Germinal center (tissue), 1 donor: ENCODE measurements at regions not wholly inside any gene's neighbourhood (a gene's known extent, or its start where the extent isn't known, plus 50 kb on each side); places are given as distances from the start of the nearest gene placed in this dataset.
"Not testable (repeated sequence)": the region's sequence is repeated elsewhere in the genome, so short reads cannot be mapped to it uniquely, and the experiment has no call there.

Source experiments
- DNase-seq: peaks from one replicate; pipeline ENCODE4 v3.0.0; 2012; ENCODE audit warnings: mixed read lengths, low spot score

DNA sequence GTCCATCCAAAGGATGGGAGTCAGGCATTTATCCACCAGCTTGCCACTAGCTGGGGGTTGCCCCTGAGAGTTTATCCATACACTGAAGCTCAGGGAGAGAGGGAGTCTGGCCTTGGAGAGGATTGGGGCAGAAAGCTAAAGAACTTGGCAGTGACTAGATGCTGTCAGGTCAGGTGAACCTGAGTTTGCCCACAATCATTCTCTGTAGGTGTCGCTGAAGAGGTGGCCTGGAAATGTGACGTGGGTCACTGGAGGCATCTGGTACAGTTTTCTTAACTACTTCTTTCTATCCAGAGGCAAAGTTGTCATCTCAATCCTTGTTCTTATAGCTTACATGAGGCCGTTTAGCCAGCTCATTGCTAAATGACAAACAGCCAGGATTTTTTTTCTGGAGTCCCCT lies 298.0 kb upstream of the CTNNB1 start:
- DNase-seq: no peak

DNA sequence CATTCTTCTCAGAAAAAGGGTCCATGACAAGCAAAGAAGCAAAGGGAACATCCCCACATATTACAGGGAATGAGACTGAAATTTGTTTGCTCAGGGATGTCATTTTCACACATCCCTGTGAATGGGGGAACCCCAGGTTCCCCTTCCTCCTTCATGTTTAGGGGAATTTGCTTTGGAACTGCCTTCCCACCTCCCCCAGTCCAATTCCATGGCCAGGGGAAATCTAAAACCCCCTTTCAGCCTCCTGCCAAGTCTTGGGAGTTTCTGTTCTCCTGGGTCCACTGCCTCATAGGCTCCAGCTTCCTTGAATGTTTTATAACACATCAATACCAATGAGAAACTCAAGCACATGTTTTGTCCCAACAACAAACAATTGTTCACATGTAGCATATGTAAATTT lies 297.5 kb upstream of the CTNNB1 start:
- DNase-seq: no peak

DNA sequence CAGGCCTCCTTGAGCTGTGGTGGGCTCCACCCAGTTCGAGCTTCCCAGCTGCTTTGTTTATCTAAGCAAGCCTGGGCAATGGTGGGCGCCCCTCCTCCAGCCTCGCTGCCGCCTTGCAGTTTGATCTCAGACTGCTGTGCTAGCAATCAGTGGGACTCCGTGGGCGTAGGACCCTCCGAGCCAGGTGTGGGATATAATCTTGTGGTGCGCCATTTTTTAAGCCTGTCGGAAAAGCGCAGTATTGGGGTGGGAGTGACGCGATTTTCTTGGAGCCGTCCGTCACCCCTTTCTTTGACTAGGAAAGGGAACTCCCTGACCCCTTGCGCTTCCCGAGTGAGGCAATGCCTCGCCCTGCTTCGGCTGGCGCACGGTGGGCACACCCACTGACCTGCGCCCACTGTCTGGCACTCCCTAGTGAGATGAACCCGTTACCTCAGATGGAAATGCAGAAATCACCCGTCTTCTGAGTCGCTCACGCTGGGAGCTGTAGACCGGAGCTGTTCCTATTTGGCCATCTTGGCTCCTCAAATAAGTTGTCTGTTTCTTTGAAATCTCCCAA lies 291.3 kb upstream of the CTNNB1 start:
- DNase-seq: not testable (repeated sequence)

GRCh38 chr3:40908612-40909011 lies 290.7 kb upstream of the CTNNB1 start:
- DNase-seq: no peak

DNA sequence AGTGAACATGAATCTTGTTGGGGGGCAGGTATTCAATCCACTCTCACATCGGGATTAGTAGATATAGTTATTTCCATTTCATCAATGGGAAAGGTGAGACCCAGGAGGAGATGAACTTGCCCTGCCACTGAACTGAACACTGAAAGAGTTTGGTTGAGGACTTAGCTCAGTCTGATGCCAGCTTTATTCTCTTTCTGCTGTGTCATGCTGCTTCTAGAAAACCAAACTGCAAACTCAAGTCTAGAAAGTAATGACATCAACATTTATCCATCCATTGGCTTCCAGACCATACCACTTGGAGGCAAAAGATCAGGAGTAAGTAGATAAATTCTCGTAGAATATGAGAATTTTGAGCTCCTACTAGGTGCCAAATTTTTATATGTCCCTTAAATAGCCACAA lies 288.0 kb upstream of the CTNNB1 start:
- no peak for DNase-seq

DNA sequence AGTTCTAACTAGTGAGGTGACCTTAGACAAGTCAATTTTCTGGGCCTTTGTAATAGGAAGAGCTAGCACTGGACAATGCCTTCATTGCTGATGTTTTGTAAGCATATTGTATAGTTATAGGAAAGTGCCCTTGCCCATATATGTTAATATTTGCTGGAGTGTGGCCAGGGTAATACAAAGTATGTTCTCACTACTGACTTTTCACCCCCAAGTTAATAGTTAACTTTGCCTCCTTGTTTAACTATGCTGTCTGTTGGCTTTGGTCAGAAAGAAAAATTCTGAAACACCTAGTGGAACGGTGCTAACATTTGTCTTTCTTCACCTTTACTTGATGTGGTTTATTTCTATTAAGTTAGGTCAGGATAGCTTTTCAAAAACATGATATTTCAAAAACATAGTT lies 287.4 kb upstream of the CTNNB1 start:
- DNase-seq: no peak

GRCh38 chr3:40912461-40912860 lies 286.8 kb upstream of the CTNNB1 start:
- DNase-seq: no peak

DNA sequence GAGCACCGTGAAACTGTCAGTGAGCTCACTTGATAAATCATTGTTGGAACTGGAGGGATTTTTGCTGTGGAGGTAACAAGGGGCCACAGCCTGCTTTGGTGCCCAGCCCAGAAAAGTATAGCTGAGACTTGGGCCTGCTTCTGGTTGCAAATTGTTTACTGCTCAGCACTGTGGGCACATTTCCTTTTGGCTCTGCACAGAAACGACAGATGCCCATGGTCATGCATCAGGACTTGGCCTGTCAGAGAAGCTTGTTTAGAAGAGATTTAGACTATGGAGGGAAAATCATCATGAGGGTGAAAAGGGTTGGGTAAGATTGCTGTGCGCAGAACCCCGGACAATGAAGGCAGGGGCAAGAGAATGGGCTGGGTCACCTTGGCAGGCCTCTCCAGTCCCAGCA lies 286.1 kb upstream of the CTNNB1 start:
- no peak for DNase-seq

DNA sequence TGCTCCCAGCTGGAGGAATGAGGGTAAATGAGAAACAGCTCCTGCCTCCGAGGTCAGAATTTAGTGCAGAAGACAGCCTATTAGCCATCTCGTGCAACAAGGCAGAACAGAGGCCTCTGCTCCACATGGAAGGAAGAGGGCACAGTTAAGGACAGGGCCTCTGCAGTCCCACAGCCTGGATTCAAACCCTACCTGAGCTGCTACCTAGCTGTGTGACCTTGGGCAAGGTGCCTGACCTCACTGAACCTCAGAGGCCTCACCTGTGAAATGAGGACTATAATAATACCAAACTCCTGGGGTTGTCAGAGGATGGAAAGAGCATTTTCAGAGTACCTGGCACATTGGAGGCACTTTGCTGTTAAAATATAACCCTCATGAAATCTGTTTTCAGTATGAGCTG lies 285.7 kb upstream of the CTNNB1 start:
- no peak for DNase-seq

DNA sequence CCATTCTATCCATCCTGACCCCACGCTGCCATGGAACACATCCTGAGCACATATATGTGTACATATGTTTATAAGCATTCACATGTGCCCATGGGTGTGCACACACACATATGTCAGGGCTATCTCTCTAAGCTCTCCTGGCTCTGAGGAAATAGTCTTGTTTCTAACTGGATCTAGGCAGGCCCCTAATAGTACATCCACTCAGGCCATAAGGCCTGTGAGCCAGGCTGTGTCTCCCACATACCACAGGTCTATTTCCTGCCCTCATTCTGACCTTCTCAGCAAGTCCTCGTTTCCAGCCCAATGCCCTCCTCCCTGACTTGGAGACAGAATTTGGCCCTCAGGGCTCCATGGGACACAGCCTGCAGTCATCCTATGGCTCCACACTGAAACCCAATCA lies 284.8 kb upstream of the CTNNB1 start:
- no peak for DNase-seq

DNA sequence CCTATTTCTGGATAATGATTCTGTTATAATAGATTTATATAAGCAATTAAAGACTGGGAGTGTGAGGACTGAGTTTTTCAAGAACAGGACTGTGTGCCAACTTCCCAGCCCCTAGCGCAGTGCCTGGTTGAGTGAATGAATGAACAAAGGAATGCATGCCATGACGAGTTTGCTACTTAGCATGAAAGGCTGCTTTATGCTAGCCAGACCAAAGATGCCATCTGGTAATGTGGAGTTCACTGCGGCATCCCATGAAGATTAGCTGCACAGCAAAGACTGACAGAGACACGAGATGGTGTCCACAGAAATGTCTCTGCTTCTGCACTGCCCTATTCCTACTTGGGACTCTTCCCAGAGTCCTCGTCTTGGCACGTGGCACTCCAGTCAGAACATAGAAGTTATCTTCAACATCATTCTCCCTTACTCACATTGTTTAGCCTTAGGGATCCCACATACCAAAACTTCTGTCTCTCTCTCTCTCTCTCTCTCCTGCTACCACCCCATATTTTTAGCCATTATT lies 283.9 kb upstream of the CTNNB1 start:
- DNase-seq: no peak

DNA sequence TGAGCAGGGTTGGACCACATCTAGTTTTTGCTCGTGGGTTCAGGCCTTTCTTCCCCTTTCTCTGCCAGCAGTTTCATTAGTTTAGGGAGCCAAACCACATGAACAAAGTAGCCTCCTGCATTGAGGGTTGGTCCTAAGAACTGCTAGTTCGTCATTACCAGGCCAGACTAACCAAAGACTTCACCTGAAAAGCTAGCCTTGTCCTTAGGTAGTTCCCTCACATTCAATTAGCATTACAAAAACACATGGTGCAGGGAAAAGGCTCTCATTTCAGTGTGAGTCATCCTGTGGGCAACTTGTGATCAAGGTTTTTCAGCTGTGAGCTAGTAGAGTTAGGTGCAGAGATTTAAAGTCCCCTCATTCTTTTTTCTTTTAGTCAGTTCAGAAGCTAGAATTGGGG lies 279.3 kb upstream of the CTNNB1 start:
- DNase-seq: no peak

- DNase-seq: no peak
Observed at GRCh38 chr3:40921251-40921650, 278.1 kb upstream of the CTNNB1 start.

- no peak for DNase-seq
Observed at GRCh38 chr3:40923143-40923542, 276.2 kb upstream of the CTNNB1 start.

DNA sequence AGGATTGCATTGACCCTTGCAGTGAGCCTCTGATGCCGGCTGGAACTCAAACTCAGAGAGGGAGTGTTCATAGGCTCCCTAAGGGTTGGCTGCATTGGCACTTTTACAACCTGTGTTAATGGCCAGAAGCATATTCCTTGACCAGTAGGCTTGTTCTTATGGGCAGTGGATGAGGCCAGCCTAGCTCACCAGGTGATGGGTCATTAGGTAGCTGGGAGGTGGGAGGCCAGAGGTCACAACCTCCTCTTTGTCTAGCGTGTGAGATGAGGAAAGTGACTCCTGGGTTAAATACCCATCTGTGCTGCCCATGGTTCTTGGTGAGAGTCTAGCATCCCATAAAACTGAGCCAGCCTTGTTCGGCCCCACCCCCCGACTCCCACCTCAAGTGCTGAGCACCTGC lies 275.7 kb upstream of the CTNNB1 start:
- DNase-seq: no peak

DNA sequence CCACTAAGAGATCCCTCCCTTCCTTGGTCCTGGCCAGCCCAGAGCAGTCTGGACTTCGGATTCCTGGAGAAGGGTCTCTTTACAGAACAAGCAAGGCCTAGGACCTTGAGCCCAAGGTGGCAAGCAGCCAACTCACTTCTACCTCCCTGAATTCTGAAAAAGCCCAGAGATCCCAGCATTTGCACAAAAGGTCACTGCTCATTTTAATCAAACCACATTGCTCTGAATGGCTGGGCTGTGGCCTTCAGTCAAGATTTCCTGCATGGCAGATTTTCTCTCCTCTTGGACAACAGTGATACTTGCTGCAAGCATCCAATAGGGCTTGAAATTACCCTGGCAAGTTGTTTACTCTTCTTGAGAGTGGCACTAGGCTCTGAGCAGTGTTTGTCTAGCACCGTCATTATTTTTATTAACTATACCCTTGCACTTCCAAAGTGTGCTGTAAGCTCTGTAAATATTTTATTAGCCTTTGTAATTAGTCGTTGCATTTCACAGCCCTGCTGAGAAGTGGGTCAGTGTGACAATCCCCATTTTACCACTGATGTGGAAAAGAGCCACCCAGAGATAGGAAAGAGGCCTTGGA lies 274.7 kb upstream of the CTNNB1 start:
- DNase-seq: no peak

GRCh38 chr3:40925231-40925630 lies 274.1 kb upstream of the CTNNB1 start:
- DNase-seq: no peak

DNA sequence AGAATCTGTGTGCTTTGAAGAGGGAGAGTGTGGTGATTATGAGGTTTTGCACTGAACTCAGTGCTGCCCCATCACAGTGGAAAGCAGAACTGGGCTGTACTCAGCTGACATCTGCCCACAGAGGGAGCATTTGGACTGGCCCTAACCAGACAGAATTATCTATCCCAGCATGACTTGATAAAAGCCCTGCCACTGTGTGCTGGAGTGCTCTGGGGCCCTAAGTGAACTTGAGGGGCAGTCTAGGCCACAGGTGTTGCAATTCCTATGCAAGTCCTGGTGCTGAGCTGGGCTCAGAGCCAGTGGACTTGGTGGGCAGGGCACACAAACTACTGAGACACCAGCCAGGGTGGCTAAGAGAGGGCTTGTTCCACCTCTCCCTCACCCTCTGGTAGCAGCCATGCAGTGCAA lies 269.2 kb upstream of the CTNNB1 start:
- DNase-seq: no peak

DNA sequence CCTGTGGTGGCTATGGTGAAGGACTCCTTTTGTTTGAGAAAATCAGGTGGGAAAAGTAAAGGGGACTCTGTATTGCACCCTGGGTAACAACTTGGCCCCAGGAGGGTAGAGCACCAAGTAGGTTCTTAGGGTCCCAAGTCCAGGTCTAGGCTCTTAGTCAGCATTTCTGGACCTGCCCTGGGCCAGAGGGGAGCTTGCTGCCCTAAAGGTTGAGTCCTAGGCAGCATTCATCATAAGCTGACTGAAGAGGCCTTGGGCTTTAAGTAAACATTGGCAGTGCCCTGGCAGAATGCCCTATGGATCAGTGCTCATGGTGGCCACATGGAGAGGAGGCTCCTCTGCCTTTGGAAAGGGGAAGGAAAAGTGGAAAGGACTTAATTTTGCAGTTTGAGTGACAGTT lies 268.5 kb upstream of the CTNNB1 start:
- DNase-seq: no peak

GRCh38 chr3:40938591-40938990 lies 260.7 kb upstream of the CTNNB1 start:
- no peak for DNase-seq

DNA sequence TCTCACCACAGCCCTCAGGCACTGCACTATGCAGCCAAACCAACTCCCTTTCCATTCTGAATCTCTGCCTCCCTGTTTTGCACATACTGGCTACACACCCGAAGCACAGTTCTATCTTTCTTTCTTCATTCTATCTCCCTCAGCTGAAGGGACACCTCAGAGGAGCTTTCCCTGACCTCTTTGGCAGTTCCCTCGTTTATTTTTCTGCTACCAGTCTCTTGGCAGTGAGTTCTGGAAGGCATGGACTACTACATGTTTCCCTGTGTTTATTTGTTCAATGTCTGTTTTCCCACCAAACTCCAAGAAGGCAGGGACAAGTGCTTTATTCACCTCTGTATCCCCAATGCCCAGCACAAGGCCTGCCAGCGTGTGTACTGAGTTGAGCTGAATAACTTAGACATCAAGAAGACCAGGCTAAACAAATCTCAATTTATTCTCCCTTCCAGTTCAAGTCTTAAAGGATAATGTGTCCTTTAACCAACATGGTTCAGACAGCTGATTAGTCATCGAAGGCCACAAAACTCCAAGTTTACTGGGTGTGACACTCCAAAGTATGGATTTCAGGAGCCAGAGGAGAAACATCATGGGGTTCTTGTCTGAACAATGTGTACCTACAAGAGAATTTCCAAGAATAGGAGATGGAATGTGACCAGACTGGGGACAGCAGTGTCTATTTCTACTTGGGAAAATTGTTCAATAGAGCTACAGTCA lies 260.1 kb upstream of the CTNNB1 start:
- DNase-seq: no peak

GRCh38 chr3:40939741-40940130 lies 259.6 kb upstream of the CTNNB1 start:
- DNase-seq: no peak

DNA sequence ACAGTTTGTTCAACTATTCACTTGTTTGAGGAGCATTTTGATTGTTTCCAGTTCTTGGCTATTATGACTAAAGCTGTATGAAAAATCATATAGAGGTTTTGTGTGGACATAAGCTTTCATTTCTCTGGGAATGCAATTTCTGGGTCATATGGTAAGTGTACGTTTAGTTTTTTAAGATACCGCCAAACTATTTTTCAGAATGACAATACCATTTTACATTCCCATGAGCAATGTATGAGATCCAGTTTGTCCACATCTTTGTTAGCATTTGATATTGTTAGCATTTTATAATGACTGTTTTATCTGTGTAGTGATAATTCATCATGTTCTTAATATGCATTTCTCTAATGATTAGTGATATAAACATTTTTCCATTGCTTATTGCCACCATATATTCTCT lies 258.7 kb upstream of the CTNNB1 start:
- no peak for DNase-seq

GRCh38 chr3:40947022-40947421 lies 252.3 kb upstream of the CTNNB1 start:
- DNase-seq: not testable (repeated sequence)
